ENCODE measurements at regions not wholly inside any gene's neighbourhood (a gene's known extent, or its start where the extent isn't known, plus 50 kb on each side); places are given as distances from the start of the nearest gene placed in this dataset.
A peak's percentile ranks its signal among the peaks of the same experiment; 100 is the strongest.
"Not testable (repeated sequence)": the region's sequence is repeated elsewhere in the genome, so short reads cannot be mapped to it uniquely, and the experiment has no call there.

DNA sequence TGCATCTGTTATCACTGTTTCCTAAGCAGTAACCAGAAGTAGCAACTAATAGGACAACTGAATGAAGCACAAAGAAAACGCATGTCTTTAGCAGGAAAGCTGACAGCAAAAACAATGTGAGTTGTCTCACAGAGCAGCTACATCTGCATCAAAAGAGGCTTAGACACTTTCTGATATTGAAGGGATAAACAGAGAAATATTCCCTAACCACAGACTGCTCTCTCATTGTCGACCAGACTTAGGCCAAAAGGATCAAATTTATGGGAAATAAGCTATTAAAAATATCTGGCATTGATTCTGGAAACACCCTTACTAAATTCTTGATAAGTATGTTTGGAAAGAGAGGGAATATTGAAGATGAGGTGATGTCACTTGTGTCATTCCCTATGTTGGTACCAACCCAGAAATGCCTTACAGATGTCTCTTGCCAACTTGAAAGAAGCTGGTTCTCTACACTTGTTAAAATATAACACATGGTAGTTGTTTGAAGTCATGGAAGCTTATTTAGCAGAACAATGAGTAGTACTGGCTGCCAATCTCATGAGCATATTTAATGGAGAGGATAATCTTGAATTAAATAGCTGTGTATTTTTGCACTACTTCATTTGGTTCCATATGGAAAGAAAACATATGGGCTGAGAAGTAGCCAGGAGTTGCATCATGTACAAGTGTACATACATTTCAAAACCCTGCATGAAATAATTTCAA is 929.3 kb upstream of the MAN1A1 start:
- TF ChIP-seq, protein P1, sequence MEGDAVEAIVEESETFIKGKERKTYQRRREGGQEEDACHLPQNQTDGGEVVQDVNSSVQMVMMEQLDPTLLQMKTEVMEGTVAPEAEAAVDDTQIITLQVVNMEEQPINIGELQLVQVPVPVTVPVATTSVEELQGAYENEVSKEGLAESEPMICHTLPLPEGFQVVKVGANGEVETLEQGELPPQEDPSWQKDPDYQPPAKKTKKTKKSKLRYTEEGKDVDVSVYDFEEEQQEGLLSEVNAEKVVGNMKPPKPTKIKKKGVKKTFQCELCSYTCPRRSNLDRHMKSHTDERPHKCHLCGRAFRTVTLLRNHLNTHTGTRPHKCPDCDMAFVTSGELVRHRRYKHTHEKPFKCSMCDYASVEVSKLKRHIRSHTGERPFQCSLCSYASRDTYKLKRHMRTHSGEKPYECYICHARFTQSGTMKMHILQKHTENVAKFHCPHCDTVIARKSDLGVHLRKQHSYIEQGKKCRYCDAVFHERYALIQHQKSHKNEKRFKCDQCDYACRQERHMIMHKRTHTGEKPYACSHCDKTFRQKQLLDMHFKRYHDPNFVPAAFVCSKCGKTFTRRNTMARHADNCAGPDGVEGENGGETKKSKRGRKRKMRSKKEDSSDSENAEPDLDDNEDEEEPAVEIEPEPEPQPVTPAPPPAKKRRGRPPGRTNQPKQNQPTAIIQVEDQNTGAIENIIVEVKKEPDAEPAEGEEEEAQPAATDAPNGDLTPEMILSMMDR (IDR thresholded peaks at IDR 0.05; ENCODE audit: extremely low read depth, insufficient read depth, missing control alignments), result no peak
- in situ Hi-C loops (cut with MboI; ENCODE audit: low pct_unique_long_range_greater_than_20kb, low sequenced_read_pairs, unreplicated experiment), result no loop called here
- no peak for DNase-seq (ENCODE audit: low spot score)

DNA sequence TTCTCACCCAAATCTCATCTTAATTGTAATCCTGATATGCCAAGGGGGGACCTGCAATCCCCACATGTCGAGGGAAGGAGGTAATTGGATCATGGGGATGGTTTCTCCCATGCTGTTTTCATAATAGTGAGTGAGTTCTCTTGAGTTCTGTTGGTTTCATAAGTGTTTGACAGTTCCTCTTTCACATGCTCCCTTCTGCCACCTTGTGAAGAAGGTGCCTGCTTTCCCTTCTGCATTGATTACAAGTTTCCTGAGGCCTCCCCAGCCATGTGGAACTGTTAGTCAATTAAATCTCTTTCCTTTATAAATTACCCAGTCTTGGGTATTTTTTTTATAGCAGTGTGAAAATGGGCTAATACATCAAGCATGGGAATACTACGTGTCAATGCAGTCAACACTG is 925.0 kb upstream of the MAN1A1 start:
- DNase-seq (ENCODE audit: low spot score), result no peak
- TF ChIP-seq, protein P1 (IDR thresholded peaks at IDR 0.05; ENCODE audit: extremely low read depth, insufficient read depth, missing control alignments), result peak; percentile 23
- in situ Hi-C loops (cut with MboI; ENCODE audit: low pct_unique_long_range_greater_than_20kb, low sequenced_read_pairs, unreplicated experiment), result no loop called here

DNA sequence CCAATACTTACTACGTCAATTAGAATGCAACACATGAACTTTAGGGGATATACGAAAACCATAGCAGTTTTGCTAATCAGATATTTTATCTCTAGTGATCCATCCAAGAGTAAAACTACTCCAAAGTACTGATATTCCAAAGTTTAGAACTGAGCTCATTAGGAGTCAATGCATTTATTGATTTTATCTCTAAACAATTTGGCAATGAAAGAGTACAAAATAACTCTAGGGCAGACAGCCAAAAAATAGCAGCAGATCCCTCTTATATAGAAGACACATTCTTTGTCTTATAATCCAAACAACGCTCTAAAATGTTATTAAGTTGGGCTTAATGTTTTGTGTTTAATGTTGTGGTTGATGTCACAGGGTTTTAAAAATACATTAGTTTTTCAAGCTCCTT is 923.9 kb upstream of the MAN1A1 start:
- in situ Hi-C loops (cut with MboI; ENCODE audit: low pct_unique_long_range_greater_than_20kb, low sequenced_read_pairs, unreplicated experiment), result no loop called here
- TF ChIP-seq, protein P1 (IDR thresholded peaks at IDR 0.05; ENCODE audit: extremely low read depth, insufficient read depth, missing control alignments), result no peak
- DNase-seq (ENCODE audit: low spot score), result no peak

DNA sequence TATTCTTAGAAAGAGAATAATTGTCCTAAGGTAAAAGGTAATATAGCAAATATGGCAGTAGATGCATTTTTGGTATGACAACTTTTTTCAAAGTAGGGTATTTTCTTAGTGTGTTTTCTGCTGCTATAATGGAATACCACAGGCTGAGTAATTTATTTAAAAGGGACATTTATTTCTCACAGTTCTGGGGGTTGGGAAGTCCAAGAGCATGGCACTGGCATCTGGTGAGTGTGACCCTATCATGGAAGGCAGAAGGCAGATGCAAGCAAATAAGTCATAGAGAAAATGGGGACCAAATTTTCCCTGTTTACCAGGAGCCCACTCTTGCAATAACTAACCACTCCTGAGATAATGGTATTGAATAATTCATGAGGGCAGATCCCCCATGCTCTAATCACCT is 922.5 kb upstream of the MAN1A1 start:
- no peak for DNase-seq (ENCODE audit: low spot score)
- in situ Hi-C loops (cut with MboI; ENCODE audit: low pct_unique_long_range_greater_than_20kb, low sequenced_read_pairs, unreplicated experiment), result no loop called here
- TF ChIP-seq, protein P1 (IDR thresholded peaks at IDR 0.05; ENCODE audit: extremely low read depth, insufficient read depth, missing control alignments), result no peak

DNA sequence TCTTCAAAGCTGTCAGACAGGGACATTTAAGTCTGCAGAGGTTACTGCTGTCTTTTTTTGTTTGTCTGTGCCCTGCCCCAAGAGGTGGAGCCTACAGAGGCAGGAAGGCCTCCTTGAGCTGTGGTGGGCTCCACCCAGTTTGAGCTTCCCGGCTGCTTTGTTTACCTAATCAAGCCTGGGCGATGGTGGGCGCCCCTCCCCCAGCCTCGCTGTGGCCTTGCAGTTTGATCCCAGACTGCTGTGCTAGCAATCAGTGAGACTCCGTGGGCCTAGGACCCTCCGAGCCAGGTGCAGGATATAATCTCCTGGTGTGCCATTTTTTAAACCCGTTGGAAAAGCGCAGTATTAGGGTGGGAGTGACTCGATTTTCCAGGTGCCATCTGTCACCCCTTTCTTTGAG is 918.7 kb upstream of the MAN1A1 start:
- in situ Hi-C loops (cut with MboI; ENCODE audit: low pct_unique_long_range_greater_than_20kb, low sequenced_read_pairs, unreplicated experiment); DNase-seq (ENCODE audit: low spot score): not testable (repeated sequence)

DNA sequence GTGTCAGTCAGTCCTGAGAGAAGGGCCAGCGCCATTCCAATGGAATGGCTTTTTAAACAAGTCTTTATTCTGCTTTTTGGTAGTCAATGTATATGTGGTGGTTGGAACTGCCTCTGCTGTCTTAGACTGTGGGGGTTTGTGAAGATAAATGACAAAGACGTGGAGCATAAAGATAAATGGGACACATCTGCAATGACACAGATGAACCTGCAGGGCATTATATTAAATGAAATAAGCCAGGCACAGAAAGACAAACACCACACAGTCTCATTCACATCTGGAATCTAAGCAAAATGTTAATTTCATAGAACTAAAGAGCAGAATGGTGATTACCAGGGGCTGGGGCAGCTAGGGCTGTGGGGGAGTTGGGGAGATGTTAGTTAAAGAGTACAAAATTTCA is 912.8 kb upstream of the MAN1A1 start:
- in situ Hi-C loops (cut with MboI; ENCODE audit: low pct_unique_long_range_greater_than_20kb, low sequenced_read_pairs, unreplicated experiment), result no loop called here
- TF ChIP-seq, protein P1 (IDR thresholded peaks at IDR 0.05; ENCODE audit: extremely low read depth, insufficient read depth, missing control alignments), result no peak
- DNase-seq (ENCODE audit: low spot score), result no peak

DNA sequence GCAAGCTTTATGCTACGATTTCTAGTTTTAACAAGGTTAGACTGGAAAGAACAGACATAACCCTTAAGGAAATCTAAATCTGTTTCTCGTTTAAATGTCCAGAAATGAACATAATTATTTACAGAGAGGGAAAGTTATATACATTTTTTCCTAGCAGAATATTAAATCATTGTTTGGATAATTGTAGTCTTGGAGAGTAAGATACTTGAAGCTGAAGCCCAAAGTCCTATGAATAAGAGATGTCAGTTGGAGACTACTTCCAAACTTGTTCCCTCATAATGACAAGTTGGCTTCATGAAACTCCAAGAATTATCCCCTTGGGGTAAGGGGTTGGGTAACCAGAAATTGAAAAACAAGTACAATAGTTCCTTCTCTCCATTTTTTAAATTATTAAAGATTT is 911.1 kb upstream of the MAN1A1 start:
- in situ Hi-C loops (cut with MboI; ENCODE audit: low pct_unique_long_range_greater_than_20kb, low sequenced_read_pairs, unreplicated experiment), result no loop called here
- TF ChIP-seq, protein P1 (IDR thresholded peaks at IDR 0.05; ENCODE audit: extremely low read depth, insufficient read depth, missing control alignments), result no peak
- no peak for DNase-seq (ENCODE audit: low spot score)

All from GM13977 (cell line).